Sigmoid colon (tissue), 6 donors: ENCODE measurements at regions not wholly inside any gene's neighbourhood (a gene's known extent, or its start where the extent isn't known, plus 50 kb on each side); places are given as distances from the start of the nearest gene placed in this dataset.

ENCODE experiments used
- DNase-seq: peaks from one replicate; pipeline ENCODE4 v3.0.0-alpha.2; 2019
- H3K27ac ChIP-seq, 4 donors: fragments of 200-600 bp; sonication (generic); one replicate each; pipeline ENCODE4 v1.5.1; 2016 to 2019; ENCODE audit warnings: mild to moderate bottlenecking in 1 of 4
- H3K27me3 ChIP-seq, 3 donors: fragments of 200-600 bp; sonication (generic); one replicate each; pipeline ENCODE4 v1.5.1; 2019; ENCODE audit warnings: mild to moderate bottlenecking in 1 of 3
- H3K36me3 ChIP-seq, 4 donors: fragments of 200-600 bp; sonication (generic); one replicate each; pipeline ENCODE4 v1.5.1; 2016 to 2019
- H3K4me1 ChIP-seq, 4 donors: fragments of 200-600 bp; sonication (generic); one replicate each; pipeline ENCODE4 v1.5.1; 2017 to 2019
- H3K4me3 ChIP-seq, 4 donors: fragments of 200-600 bp; sonication (generic); one replicate each; pipeline ENCODE4 v1.5.1; 2017 to 2019; ENCODE audit warnings: mild to moderate bottlenecking in 2 of 4, moderate library complexity in 1 of 4
- H3K9me3 ChIP-seq, 4 donors: fragments of 200-600 bp in 3 of 4; sonication (generic) in 3 of 4; one replicate each; pipeline versions ENCODE4 v1.5.1 to v1.6.1; 2013 to 2019
- EP300 ChIP-seq, 4 donors: sonication (generic); formaldehyde crosslinking; IDR thresholded peaks; one replicate each; pipeline ENCODE4 v1.6.1; 2017; ENCODE audit warnings: antibody characterized with exemption in 4 of 4
- POLR2A ChIP-seq, 2 donors: fragments of 450-650 bp; IDR thresholded peaks; one replicate each; pipeline ENCODE4 v1.6.1; 2016; ENCODE audit warnings: antibody characterized with exemption in 2 of 2, mild to moderate bottlenecking in 2 of 2, moderate library complexity in 2 of 2
- POLR2AphosphoS5 ChIP-seq, 4 donors: sonication (generic); formaldehyde crosslinking; IDR thresholded peaks; one replicate each; pipeline ENCODE4 v1.6.1; 2017; ENCODE audit warnings: antibody characterized with exemption in 4 of 4
- WGBS, 2 donors: extraction: QIAGEN DNeasy Blood & Tissue Kit; methylation state at CpG; one replicate each; pipeline ENCODE4 v1.1.7; 2013; 5-methylcytosine and 5-hydroxymethylcytosine counted together
- intact Hi-C: fragments of 100-400 bp; cut with DNase I; formaldehyde crosslinking; loops from one replicate; pipeline ENCODE4 v1.15.1; 2023
- TF ChIP-seq, protein P1 (sequence below), 4 experiments: fragments of 450-650 bp in 3 of 4; fragments of 200-600 bp in 1 of 4; IDR thresholded peaks; one replicate each; pipeline ENCODE4 v1.5.1; 2016 to 2019; ENCODE audit warnings: antibody characterized with exemption in 4 of 4, mild to moderate bottlenecking in 3 of 4, moderate library complexity in 2 of 4
- donor health status: healthy with polysubstance abuse.
- donor health status: healthy.

DNA sequence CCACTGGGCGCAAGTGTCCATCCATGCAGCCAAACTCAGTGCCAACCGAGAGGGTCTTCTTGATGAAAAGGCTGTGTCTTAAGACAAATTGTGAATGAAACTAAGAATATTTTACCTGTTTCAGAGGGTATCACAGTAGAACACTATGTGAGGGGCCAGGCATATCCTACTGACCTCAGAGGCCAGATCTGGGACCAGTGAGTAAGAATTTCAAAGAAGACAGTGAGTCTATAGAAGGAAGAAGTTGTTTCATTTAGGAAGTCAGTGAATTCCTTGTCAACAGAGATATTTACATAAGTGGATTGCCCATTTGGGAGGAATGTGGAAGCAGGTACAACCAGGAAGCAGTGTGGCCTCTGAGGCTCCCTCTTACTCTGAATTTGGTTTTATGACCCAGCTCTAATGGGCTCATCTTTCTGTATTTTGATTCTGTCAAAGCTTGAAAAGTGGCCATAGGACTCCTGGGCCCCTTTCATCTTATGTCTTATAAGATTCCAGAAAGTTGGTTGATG is 137.4 kb downstream of the ZNF664 start:
- DNase-seq, result no peak
- no peak overlapping the region for H3K27ac ChIP-seq
- TF ChIP-seq POLR2AphosphoS5 (IDR thresholded peaks at IDR 0.05), result no peak
- TF ChIP-seq, protein P1, sequence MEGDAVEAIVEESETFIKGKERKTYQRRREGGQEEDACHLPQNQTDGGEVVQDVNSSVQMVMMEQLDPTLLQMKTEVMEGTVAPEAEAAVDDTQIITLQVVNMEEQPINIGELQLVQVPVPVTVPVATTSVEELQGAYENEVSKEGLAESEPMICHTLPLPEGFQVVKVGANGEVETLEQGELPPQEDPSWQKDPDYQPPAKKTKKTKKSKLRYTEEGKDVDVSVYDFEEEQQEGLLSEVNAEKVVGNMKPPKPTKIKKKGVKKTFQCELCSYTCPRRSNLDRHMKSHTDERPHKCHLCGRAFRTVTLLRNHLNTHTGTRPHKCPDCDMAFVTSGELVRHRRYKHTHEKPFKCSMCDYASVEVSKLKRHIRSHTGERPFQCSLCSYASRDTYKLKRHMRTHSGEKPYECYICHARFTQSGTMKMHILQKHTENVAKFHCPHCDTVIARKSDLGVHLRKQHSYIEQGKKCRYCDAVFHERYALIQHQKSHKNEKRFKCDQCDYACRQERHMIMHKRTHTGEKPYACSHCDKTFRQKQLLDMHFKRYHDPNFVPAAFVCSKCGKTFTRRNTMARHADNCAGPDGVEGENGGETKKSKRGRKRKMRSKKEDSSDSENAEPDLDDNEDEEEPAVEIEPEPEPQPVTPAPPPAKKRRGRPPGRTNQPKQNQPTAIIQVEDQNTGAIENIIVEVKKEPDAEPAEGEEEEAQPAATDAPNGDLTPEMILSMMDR (IDR thresholded peaks at IDR 0.05), result no peak
- no peak for TF ChIP-seq EP300 (IDR thresholded peaks at IDR 0.05)
- no peaks in the 10 kb centered on the region for H3K4me1 ChIP-seq
- no peaks in the 10 kb centered on the region for H3K27me3 ChIP-seq
- 97% methylated on average over 2 of the region's 2 CpGs for WGBS, 2 donors
- no peaks in the 10 kb centered on the region for H3K36me3 ChIP-seq
- intact Hi-C loops, result no loop called here
- no peak overlapping the region for H3K4me3 ChIP-seq
- H3K9me3 ChIP-seq, result peaks cover 0 to 6% (median 0%) of the 10 kb centered on the region in 4 donors

DNA sequence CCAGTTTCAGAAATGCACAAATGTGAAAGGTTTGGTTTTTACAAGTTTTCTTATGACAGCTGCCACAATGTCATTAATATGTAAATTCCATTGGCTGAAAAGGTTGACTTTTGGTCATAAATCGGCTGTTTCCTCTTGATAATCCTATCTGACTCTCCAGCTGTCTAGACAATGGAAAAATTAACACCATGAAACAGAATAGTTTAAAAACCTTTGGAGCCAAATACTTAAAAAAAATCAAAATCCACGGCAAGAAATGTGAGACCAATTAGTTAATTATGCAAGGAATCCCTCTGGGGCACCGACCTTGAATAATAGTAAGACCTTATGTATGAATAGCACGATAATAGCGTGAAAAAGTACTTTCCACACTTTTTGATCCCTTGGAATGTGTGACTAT is 138.0 kb downstream of the ZNF664 start:
- no peak for DNase-seq
- Histone ChIP-seq H3K27ac (no peak overlapping the region), H3K36me3 (no peaks in the 10 kb centered on the region), H3K27me3 (no peaks in the 10 kb centered on the region), H3K9me3 (peaks cover 0 to 6% (median 0%) of the 10 kb centered on the region in 4 donors), H3K4me1 (no peaks in the 10 kb centered on the region), H3K4me3 (no peak overlapping the region)
- 83 to 89% methylated on average over 5 of the region's 5 CpGs for WGBS, 2 donors
- intact Hi-C loops, result no loop called here
- TF ChIP-seq POLR2AphosphoS5 (IDR thresholded peaks at IDR 0.05), result no peak
- TF ChIP-seq POLR2A (IDR thresholded peaks at IDR 0.05), result no peak
- TF ChIP-seq, protein P1 (IDR thresholded peaks at IDR 0.05), result no peak
- TF ChIP-seq EP300 (IDR thresholded peaks at IDR 0.05), result no peak

DNA sequence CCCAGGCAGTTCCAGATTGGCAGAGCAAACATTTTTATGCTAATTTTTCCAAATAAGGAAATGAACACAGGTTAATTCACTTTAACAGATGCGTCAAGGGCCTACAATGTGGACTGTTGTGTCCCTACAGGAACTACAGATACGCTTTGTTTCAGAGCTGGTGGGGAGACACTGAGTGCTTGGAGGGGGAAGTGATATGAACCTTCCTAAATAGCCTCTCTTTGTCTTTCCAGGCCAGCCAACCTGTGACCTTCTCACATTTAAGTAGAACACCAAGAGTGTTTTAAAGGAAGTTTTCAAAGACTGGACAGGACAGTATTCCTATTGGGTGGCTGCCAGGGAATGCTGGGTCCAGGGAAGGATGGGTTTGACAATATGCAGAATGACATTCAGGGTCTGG is 141.3 kb downstream of the ZNF664 start:
- TF ChIP-seq EP300 (IDR thresholded peaks at IDR 0.05) (no peak), POLR2A (IDR thresholded peaks at IDR 0.05) (no peak), POLR2AphosphoS5 (IDR thresholded peaks at IDR 0.05) (no peak)
- TF ChIP-seq, protein P1 (IDR thresholded peaks at IDR 0.05), result no peak
- no peak overlapping the region for H3K4me3 ChIP-seq
- H3K4me1 ChIP-seq, result no peaks in the 10 kb centered on the region
- H3K9me3 ChIP-seq, result peaks cover 0 to 3% (median 0%) of the 10 kb centered on the region in 4 donors
- 85 to 90% methylated on average over 2 of the region's 2 CpGs for WGBS, 2 donors
- H3K36me3 ChIP-seq, result no peaks in the 10 kb centered on the region
- DNase-seq, result no peak
- H3K27me3 ChIP-seq, result no peaks in the 10 kb centered on the region
- intact Hi-C loops, result no loop called here
- H3K27ac ChIP-seq, result no peak overlapping the region

DNA sequence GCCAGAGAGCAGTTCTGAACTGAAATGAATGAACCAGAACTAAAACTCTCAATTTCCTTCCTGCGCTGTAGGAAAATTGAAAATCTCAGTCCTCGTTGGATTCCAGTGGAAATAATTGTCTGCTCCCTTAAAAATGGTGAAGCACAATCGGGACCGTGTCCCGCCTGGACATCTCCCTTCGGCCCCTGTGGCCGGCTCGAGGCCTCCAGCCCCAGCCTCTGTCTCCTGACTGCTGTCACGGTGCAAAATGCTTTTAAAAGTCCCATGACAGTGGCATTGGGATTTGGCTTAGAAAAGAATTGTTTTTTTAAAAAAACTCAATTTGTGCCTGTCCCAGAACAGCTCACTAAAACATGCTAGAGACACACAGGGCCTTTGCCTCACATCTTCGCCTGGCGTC is 142.5 kb downstream of the ZNF664 start:
- WGBS, 2 donors, result 93 to 94% methylated on average over 11 of the region's 11 CpGs
- Histone ChIP-seq H3K4me3 (no peak overlapping the region), H3K27ac (no peak overlapping the region), H3K9me3 (peaks cover 0 to 3% (median 0%) of the 10 kb centered on the region in 4 donors), H3K36me3 (no peaks in the 10 kb centered on the region), H3K27me3 (no peaks in the 10 kb centered on the region), H3K4me1 (no peaks in the 10 kb centered on the region)
- intact Hi-C loops, result no loop called here
- no peak for DNase-seq
- TF ChIP-seq POLR2A (IDR thresholded peaks at IDR 0.05) (no peak), EP300 (IDR thresholded peaks at IDR 0.05) (no peak), POLR2AphosphoS5 (IDR thresholded peaks at IDR 0.05) (no peak)
- TF ChIP-seq, protein P1 (IDR thresholded peaks at IDR 0.05), result no peak
